B cell (primary cell): ENCODE measurements at regions not wholly inside any gene's neighbourhood (a gene's known extent, or its start where the extent isn't known, plus 50 kb on each side); places are given as distances from the start of the nearest gene placed in this dataset.
"Not testable (repeated sequence)": the region's sequence is repeated elsewhere in the genome, so short reads cannot be mapped to it uniquely, and the experiment has no call there.

Source experiments
- ATAC-seq: fragments of 200-7000 bp; cut with Tn5 transposase; one replicate; pipeline ENCODE4 v1.10.0; 2021; ENCODE audit warnings: low read depth, mild to moderate bottlenecking, moderate number of reproducible peaks, moderate library complexity
- CTCF ChIA-PET: fragments of 350-600 bp; sonication (Branson Sonifier 250); formaldehyde crosslinking; loops from one replicate; lab custom pipeline; 2021; ENCODE audit warnings: antibody characterized with exemption, inconsistent platforms; lab: Charles Lee
- POLR2A ChIA-PET: fragments of 350-600 bp; sonication (Branson Sonifier 250); formaldehyde crosslinking; loops from one replicate; lab custom pipeline; 2021; ENCODE audit warnings: antibody characterized with exemption; lab: Charles Lee
- DNase-seq: peaks from one replicate; pipeline ENCODE4 v3.0.0; 2013
- H2AFZ ChIP-seq: 2 replicates; pipeline ENCODE4 v1.6.1; 2012; ENCODE audit warnings: mild to moderate bottlenecking, low read depth, low read length; ENCODE audit not compliant: insufficient read depth, poor library complexity, severe bottlenecking
- H3K27ac ChIP-seq, 2 donors: 1 replicate in 1 of 2; 2 replicates in 1 of 2; pipeline ENCODE4 v1.5.1; 2012 to 2013; ENCODE audit warnings: low read length in 2 of 2, mild to moderate bottlenecking in 2 of 2, moderate library complexity in 1 of 2
- H3K27me3 ChIP-seq, 4 experiments: fragments of 200-600 bp in 1 of 4; sonication (generic) in 1 of 4; replicated peaks in 1 of 4; 1 replicate in 2 of 4; 2 replicates in 2 of 4; pipeline versions ENCODE4 v1.6.1 to v1.7.0; 2013 to 2016; ENCODE audit warnings: low read length in 3 of 4, mild to moderate bottlenecking in 2 of 4, mixed read lengths in 1 of 4, moderate library complexity in 1 of 4; ENCODE audit not compliant: insufficient read depth in 4 of 4, control insufficient read depth in 3 of 4; ENCODE audit errors: control extremely low read depth in 1 of 4
- H3K36me3 ChIP-seq, 2 experiments: replicated peaks in 1 of 2; 1 replicate in 1 of 2; 2 replicates in 1 of 2; pipeline versions ENCODE4 v1.6.1 to v1.7.1; 2013; ENCODE audit warnings: low read length in 1 of 2; ENCODE audit not compliant: insufficient read depth in 2 of 2, control insufficient read depth in 1 of 2; ENCODE audit errors: control extremely low read depth in 1 of 2, extremely low read depth in 1 of 2
- H3K4me1 ChIP-seq, 2 donors: fragments of 200-600 bp in 1 of 2; sonication (generic) in 1 of 2; 1 replicate in 1 of 2; 2 replicates in 1 of 2; pipeline versions ENCODE4 v1.5.1 to v1.6.1; 2013 to 2017; ENCODE audit warnings: low read length in 2 of 2; ENCODE audit not compliant: control insufficient read depth in 2 of 2, insufficient read depth in 2 of 2
- H3K4me2 ChIP-seq: replicated peaks from 2 replicates; pipeline ENCODE3; 2012; ENCODE audit warnings: mild to moderate bottlenecking, low read depth, low read length; ENCODE audit not compliant: poor library complexity, severe bottlenecking
- H3K4me3 ChIP-seq, 5 experiments: fragments of 200-600 bp in 1 of 5; sonication (generic) in 1 of 5; 1 replicate in 3 of 5; 2 replicates in 2 of 5; pipeline versions ENCODE4 v1.5.1 to v1.7.0; 2011 to 2016; ENCODE audit warnings: low read length in 4 of 5, mild to moderate bottlenecking in 4 of 5, low read depth in 2 of 5, control low read depth in 1 of 5, moderate library complexity in 1 of 5; ENCODE audit not compliant: insufficient read depth in 1 of 5; ENCODE audit errors: control extremely low read depth in 1 of 5, extremely low read depth in 1 of 5
- H3K79me2 ChIP-seq: fragments of 200-600 bp; sonication (generic); one replicate; pipeline ENCODE4 v1.6.0; 2016; ENCODE audit warnings: low read length; ENCODE audit not compliant: control insufficient read depth, insufficient read depth
- H3K9ac ChIP-seq: fragments of 200-600 bp; sonication (generic); 2 replicates; pipeline ENCODE4 v1.6.1; 2017; ENCODE audit warnings: mild to moderate bottlenecking, low read length, moderate library complexity
- H3K9me3 ChIP-seq, 3 donors: one replicate each; pipeline versions ENCODE4 v1.6.1 to v1.7.1; 2013; ENCODE audit warnings: low read length in 2 of 3; ENCODE audit not compliant: control insufficient read depth in 2 of 3, insufficient read depth in 1 of 3; ENCODE audit errors: control extremely low read depth in 1 of 3
- H4K20me1 ChIP-seq: 2 replicates; pipeline ENCODE4 v1.6.0; 2012; ENCODE audit warnings: mild to moderate bottlenecking, low read length; ENCODE audit not compliant: insufficient read depth, control insufficient read depth, poor library complexity, severe bottlenecking
- H3K27ac Mint-ChIP-seq: one replicate; pipeline ENCODE4 v1.8.0; 2021; ENCODE audit warnings: mixed read lengths
- H3K27me3 Mint-ChIP-seq: one replicate; pipeline ENCODE4 v1.8.0; 2021; ENCODE audit warnings: mixed read lengths
- H3K4me1 Mint-ChIP-seq: one replicate; pipeline ENCODE4 v1.8.0; 2021; ENCODE audit warnings: mixed read lengths
- H3K4me3 Mint-ChIP-seq: one replicate; pipeline ENCODE4 v1.8.0; 2021; ENCODE audit warnings: mixed read lengths
- H3K9me3 Mint-ChIP-seq: one replicate; pipeline ENCODE4 v1.8.0; 2022; ENCODE audit warnings: mixed read lengths; ENCODE audit not compliant: insufficient read depth
- EZH2 ChIP-seq: IDR thresholded peaks from 2 replicates; pipeline ENCODE4 v1.6.1; 2012; ENCODE audit warnings: borderline replicate concordance, low read depth, mild to moderate bottlenecking, moderate library complexity, low read length; ENCODE audit not compliant: insufficient read depth, poor library complexity, severe bottlenecking
- WGBS: methylation state at CpG from one replicate; pipeline ENCODE4 v1.1.5; 2013; ENCODE audit warnings: missing lambda C conversion rate; ENCODE audit not compliant: insufficient coverage; 5-methylcytosine and 5-hydroxymethylcytosine counted together
- intact Hi-C: fragments of 100-400 bp; cut with micrococcal nuclease; formaldehyde crosslinking; loops from one replicate; pipeline ENCODE4 v1.10.0; 2022
- TF ChIP-seq, protein P1 (sequence below): fragments of 200-600 bp; IDR thresholded peaks from one replicate; pipeline ENCODE4 v1.8.0; 2022; ENCODE audit warnings: antibody characterized with exemption, mild to moderate bottlenecking

GRCh38 chr5:161002571-161003074, 150.6 kb upstream of the ATP10B start:
- ChIA-PET POLR2A (no interaction called here), CTCF (no interaction called here)
- Histone ChIP-seq H3K9ac (no peak overlapping the region), H3K4me3 (no peak overlapping the region), H3K9me3 (peaks cover 0 to 11% (median 3%) of the 10 kb centered on the region in 3 donors), H3K4me1 (no peaks in the 10 kb centered on the region), H3K36me3 (no peaks in the 10 kb centered on the region), H3K79me2 (no peaks in the 10 kb centered on the region), H3K4me2 (no peak overlapping the region), H3K27ac (no peak overlapping the region), H3K27me3 (no peaks in the 10 kb centered on the region), H2AFZ (no peak overlapping the region), H4K20me1 (no peaks in the 10 kb centered on the region)
- intact Hi-C loops: no loop called here
- no peak for DNase-seq
- ATAC-seq: no peak
- TF ChIP-seq EZH2: no peak
- TF ChIP-seq, protein P1, sequence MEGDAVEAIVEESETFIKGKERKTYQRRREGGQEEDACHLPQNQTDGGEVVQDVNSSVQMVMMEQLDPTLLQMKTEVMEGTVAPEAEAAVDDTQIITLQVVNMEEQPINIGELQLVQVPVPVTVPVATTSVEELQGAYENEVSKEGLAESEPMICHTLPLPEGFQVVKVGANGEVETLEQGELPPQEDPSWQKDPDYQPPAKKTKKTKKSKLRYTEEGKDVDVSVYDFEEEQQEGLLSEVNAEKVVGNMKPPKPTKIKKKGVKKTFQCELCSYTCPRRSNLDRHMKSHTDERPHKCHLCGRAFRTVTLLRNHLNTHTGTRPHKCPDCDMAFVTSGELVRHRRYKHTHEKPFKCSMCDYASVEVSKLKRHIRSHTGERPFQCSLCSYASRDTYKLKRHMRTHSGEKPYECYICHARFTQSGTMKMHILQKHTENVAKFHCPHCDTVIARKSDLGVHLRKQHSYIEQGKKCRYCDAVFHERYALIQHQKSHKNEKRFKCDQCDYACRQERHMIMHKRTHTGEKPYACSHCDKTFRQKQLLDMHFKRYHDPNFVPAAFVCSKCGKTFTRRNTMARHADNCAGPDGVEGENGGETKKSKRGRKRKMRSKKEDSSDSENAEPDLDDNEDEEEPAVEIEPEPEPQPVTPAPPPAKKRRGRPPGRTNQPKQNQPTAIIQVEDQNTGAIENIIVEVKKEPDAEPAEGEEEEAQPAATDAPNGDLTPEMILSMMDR: no peak
- Mint-ChIP-seq H3K9me3 (peaks cover 10% of the 10 kb centered on the region), H3K4me3 (no peak overlapping the region), H3K27me3 (no peaks in the 10 kb centered on the region), H3K4me1 (no peaks in the 10 kb centered on the region), H3K27ac (no peak overlapping the region)
- WGBS: no CpG with 5 or more reads among the region's 1 CpG

GRCh38 chr5:161001604-161002003, 149.6 kb upstream of the ATP10B start:
- no peaks in the 10 kb centered on the region for H3K4me1 Mint-ChIP-seq
- no CpG with 5 or more reads among the region's 1 CpG for WGBS
- no peak overlapping the region for H3K27ac ChIP-seq
- DNase-seq: no peak
- ATAC-seq: no peak
- ChIA-PET CTCF (no interaction called here), POLR2A (no interaction called here)
- peaks cover 0 to 11% (median 3%) of the 10 kb centered on the region in 3 donors for H3K9me3 ChIP-seq
- TF ChIP-seq EZH2: no peak
- H3K9ac ChIP-seq: no peak overlapping the region
- H4K20me1 ChIP-seq: no peaks in the 10 kb centered on the region
- H2AFZ ChIP-seq: no peak overlapping the region
- intact Hi-C loops: no loop called here
- no peaks in the 10 kb centered on the region for H3K27me3 ChIP-seq
- no peaks in the 10 kb centered on the region for H3K27me3 Mint-ChIP-seq
- H3K79me2 ChIP-seq: no peaks in the 10 kb centered on the region
- H3K4me3 Mint-ChIP-seq: no peak overlapping the region
- no peak overlapping the region for H3K4me3 ChIP-seq
- H3K4me2 ChIP-seq: no peak overlapping the region
- no peak overlapping the region for H3K27ac Mint-ChIP-seq
- no peaks in the 10 kb centered on the region for H3K4me1 ChIP-seq
- H3K36me3 ChIP-seq: no peaks in the 10 kb centered on the region
- H3K9me3 Mint-ChIP-seq: peaks cover 10% of the 10 kb centered on the region

DNA sequence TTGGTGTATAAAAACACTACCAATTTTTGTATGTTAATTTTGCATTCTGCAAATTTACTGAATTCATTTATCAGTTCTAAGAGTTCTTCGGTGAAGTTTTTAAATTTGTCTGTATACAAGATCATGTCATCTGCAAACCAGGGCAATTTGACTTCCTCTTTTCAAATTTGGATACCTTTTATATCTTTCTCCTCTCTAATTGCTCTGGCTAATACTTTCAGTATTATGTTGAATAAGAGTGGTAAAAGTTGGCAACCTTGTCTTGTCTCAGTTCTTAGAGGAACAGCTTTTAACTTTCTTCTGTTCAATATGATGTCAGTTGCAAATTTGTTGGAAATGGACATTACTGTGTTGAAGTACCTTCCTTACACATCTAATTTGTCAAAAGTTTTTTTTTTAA, 149.1 kb upstream of the ATP10B start:
- POLR2A ChIA-PET, H3K27ac ChIP-seq, H2AFZ ChIP-seq, H3K9ac ChIP-seq, DNase-seq, H3K4me1 Mint-ChIP-seq, H3K27me3 Mint-ChIP-seq, H3K4me3 Mint-ChIP-seq, CTCF ChIA-PET, H3K4me3 ChIP-seq, H3K79me2 ChIP-seq, ATAC-seq, H4K20me1 ChIP-seq, H3K4me1 ChIP-seq, H3K27me3 ChIP-seq, H3K4me2 ChIP-seq, H3K9me3 Mint-ChIP-seq, H3K36me3 ChIP-seq, intact Hi-C loops, H3K27ac Mint-ChIP-seq: not testable (repeated sequence)
- H3K9me3 ChIP-seq: peaks cover 0 to 11% (median 3%) of the 10 kb centered on the region in 3 donors
- WGBS: no CpG with 5 or more reads among the region's 1 CpG
